Activated T-helper 17 cell treated with anti-CD3 and anti-CD28 coated beads, Interleukin-2, amount 50 U/mL, for 72 hours (primary cell): ENCODE measurements at regions not wholly inside any gene's neighbourhood (a gene's known extent, or its start where the extent isn't known, plus 50 kb on each side); places are given as distances from the start of the nearest gene placed in this dataset.
"Not testable (repeated sequence)": the region's sequence is repeated elsewhere in the genome, so short reads cannot be mapped to it uniquely, and the experiment has no call there.

Experiments
- ATAC-seq: fragments of 150-1000 bp; cut with Tn5 transposase; replicated peaks from 2 replicates; pipeline ENCODE4 v1.10.0; 2021; ENCODE audit warnings: mild to moderate bottlenecking, moderate library complexity
- H3K27ac Mint-ChIP-seq: one replicate; pipeline ENCODE4 v1.8.0; 2022; ENCODE audit warnings: mixed read lengths
- H3K27me3 Mint-ChIP-seq: one replicate; pipeline ENCODE4 v1.8.0; 2022; ENCODE audit warnings: mixed read lengths
- H3K36me3 Mint-ChIP-seq: one replicate; pipeline ENCODE4 v1.8.0; 2022; ENCODE audit warnings: low read depth, mild to moderate bottlenecking, mixed read lengths
- H3K4me1 Mint-ChIP-seq: one replicate; pipeline ENCODE4 v1.8.0; 2022; ENCODE audit warnings: mixed read lengths
- H3K4me3 Mint-ChIP-seq: one replicate; pipeline ENCODE4 v1.8.0; 2022; ENCODE audit warnings: mild to moderate bottlenecking, mixed read lengths
- H3K9me3 Mint-ChIP-seq: one replicate; pipeline ENCODE4 v1.8.0; 2022; ENCODE audit warnings: mixed read lengths

DNA sequence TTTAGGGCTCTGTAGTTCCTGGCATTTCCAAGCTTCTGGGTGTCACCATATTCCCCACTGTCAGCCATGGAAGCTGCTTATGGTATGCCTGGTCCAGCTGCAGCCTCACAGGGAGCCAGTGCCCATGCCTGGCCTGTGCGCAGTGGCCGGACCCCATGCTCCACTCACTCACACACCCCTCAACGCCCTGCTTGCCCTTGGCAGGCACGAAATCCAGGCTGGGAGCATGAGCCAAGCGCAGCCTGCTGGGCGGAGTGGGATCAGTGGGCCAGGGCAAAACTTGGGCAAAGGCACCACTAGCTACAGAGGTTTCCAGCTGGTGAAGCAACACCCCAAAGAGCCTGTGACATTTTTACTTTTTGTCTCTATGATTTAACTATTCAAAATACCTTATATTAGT is 520.4 kb downstream of the RWDD3 start:
- H3K9me3 Mint-ChIP-seq = peaks cover 17% of the 10 kb centered on the region
- H3K27ac Mint-ChIP-seq = no peak overlapping the region
- no peaks in the 10 kb centered on the region for H3K36me3 Mint-ChIP-seq
- no peak overlapping the region for H3K4me3 Mint-ChIP-seq
- H3K27me3 Mint-ChIP-seq = no peaks in the 10 kb centered on the region
- H3K4me1 Mint-ChIP-seq = no peaks in the 10 kb centered on the region
- ATAC-seq = no peak

DNA sequence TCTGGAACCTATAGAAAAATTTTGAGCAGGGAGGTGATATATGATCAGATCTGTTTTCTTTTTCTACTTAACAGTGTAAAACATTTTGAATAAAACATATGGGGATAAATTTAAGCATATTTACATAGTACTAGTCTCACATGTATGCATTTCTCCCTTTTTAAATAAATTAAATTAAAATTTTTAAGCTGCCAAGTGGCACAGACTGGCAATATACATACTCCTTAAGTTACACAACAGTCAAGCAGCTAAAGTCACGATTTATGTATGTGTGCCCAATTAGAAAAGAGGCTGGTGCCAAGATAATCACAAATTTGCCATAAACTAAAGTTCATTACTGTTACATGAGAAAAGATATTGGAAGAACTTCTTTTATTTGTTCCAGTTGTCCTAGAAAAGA is 532.0 kb downstream of the RWDD3 start:
- Mint-ChIP-seq H3K9me3 (peaks cover 4% of the 10 kb centered on the region), H3K27me3 (no peaks in the 10 kb centered on the region), H3K27ac (no peak overlapping the region), H3K36me3 (no peaks in the 10 kb centered on the region), H3K4me3 (no peak overlapping the region), H3K4me1 (no peaks in the 10 kb centered on the region)
- ATAC-seq = no peak

DNA sequence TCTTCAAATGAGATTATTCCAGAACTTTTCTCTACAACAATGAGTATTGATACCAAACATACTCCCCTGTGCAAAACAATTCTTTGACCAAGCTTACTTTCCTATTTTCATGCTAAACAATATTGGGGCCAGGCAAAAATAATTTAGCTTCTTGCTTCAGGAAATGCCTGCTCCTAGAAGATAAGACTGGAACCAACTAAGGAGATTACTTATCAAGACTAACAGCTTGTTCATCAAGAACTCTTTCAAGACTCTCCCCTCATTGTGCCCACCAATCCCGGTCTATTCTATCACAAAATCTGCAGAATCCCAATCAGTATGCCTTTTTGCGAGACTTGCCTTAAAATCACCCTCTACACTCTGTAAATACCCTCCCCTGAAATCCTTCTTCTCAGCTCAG is 536.6 kb downstream of the RWDD3 start:
- Mint-ChIP-seq H3K27me3 (no peaks in the 10 kb centered on the region), H3K27ac (no peak overlapping the region), H3K4me3 (no peak overlapping the region), H3K9me3 (no peaks in the 10 kb centered on the region), H3K36me3 (no peaks in the 10 kb centered on the region), H3K4me1 (no peaks in the 10 kb centered on the region)
- ATAC-seq = no peak

DNA sequence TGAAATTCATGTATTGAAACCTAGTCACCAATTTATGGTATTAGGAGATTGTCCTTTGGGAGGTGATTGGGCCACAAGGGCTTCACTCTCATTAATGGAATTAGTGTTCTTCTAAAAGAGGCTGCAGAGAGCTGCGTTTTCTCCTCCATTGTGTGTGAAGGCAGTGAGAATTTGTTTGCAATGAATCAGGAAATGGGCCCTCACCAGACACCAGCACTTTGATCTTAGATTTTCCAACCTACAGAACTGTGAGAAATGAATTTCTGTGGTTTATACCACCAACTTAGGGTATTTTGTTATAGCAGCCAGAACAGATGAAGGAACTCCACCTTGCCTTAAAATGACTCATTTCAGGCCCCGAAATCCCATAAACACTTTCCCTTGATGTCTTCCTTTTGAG is 544.2 kb downstream of the RWDD3 start:
- Mint-ChIP-seq H3K27ac (no peak overlapping the region), H3K27me3 (no peaks in the 10 kb centered on the region), H3K4me3 (no peak overlapping the region), H3K36me3 (no peaks in the 10 kb centered on the region), H3K4me1 (no peaks in the 10 kb centered on the region), H3K9me3 (no peaks in the 10 kb centered on the region)
- ATAC-seq = no peak

DNA sequence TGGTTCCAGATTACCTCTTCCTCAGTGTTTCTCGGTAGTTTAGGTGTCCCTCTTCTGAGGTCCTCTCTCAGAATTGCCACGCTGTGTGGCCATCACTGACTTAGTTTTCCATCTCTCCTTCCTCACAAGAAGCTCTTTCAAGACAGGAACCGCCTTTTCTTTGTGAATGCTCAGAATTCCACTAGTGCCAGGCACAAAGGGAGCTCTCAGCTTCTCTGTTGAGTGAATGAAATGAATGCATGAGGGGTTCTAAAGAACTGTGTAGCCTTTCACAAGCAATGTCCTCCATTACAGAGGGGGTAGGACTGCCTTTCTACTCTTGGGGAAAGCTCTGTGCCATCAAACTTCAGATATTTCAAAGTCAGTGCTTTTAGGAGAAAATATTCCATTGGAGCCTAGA is 546.8 kb downstream of the RWDD3 start:
- Mint-ChIP-seq H3K9me3 (no peaks in the 10 kb centered on the region), H3K36me3 (no peaks in the 10 kb centered on the region), H3K4me1 (no peaks in the 10 kb centered on the region), H3K27ac (no peak overlapping the region), H3K4me3 (no peak overlapping the region), H3K27me3 (no peaks in the 10 kb centered on the region)
- no peak for ATAC-seq

DNA sequence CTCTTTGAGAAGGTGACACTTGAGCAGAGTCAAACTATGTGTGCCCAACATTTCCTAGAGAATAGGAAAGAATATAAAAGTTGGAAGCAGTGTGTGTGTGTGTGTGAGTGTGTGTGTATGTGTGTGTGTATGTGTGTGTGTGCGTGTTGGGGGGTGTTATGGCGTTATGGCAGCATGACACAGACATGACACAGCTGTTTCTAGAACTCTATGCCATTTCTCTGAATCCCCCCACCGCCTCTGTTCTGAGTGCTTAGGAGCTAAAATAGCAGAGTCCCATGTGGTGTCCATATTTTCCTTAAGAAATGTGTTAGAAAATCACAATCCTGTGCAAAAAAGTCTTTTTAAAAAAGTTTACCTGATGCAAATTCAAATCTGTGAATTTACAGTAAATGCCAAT is 556.1 kb downstream of the RWDD3 start:
- H3K4me1 Mint-ChIP-seq = no peaks in the 10 kb centered on the region

DNA sequence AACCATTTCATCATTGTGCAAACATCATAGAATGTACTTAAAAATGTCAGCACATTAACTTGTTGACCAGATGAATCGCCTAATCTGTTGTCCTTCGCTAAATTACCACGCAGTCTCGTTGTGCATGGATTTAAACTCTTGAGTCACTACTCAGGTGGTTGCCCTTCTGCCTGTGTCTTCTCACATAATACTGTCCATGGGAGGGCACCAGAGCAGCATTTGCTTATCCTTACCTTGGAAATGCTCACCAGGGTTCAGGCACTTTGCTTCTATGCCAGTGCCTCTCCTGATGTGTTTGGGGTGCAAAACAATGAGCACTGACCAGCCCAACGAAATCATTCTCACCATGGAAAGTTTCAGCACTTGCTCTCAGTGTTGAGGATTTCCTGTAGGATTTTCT is 559.9 kb downstream of the RWDD3 start:
- no peak for ATAC-seq
- H3K36me3 Mint-ChIP-seq = no peaks in the 10 kb centered on the region
- no peaks in the 10 kb centered on the region for H3K27me3 Mint-ChIP-seq
- H3K9me3 Mint-ChIP-seq = peaks cover 12% of the 10 kb centered on the region
- no peaks in the 10 kb centered on the region for H3K4me1 Mint-ChIP-seq
- H3K27ac Mint-ChIP-seq = no peak overlapping the region
- H3K4me3 Mint-ChIP-seq = no peak overlapping the region

More for the DNA sequence above, 556.1 kb downstream of the RWDD3 start:
- Mint-ChIP-seq H3K27me3 (no peaks in the 10 kb centered on the region), H3K9me3 (peaks cover 19% of the 10 kb centered on the region), H3K27ac (no peak overlapping the region), H3K36me3 (no peaks in the 10 kb centered on the region), H3K4me3 (no peak overlapping the region)
- ATAC-seq = no peak

DNA sequence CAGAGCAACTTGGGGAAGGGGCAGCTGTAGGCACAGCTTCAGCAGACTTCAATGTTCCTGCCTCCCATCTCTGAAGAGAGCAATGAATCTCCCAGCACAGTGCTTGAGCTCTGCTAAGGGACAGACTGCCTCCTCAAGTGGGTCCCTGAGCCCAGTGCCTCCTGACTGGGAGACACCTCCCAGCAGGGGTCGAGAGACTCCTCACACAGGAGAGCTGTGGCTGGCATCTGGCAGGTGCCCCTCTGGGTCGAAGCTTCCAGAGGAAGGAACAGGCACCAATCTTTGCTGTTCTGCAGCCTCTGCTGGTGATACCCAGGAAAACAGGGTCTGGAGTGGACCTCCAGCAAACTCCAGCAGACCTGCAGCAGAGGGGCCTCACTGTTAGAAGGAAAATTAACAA is 563.8 kb downstream of the RWDD3 start:
- not testable (repeated sequence) for H3K27ac Mint-ChIP-seq, H3K27me3 Mint-ChIP-seq, H3K4me3 Mint-ChIP-seq, H3K36me3 Mint-ChIP-seq, H3K4me1 Mint-ChIP-seq, ATAC-seq
- H3K9me3 Mint-ChIP-seq = peaks cover 11% of the 10 kb centered on the region

DNA sequence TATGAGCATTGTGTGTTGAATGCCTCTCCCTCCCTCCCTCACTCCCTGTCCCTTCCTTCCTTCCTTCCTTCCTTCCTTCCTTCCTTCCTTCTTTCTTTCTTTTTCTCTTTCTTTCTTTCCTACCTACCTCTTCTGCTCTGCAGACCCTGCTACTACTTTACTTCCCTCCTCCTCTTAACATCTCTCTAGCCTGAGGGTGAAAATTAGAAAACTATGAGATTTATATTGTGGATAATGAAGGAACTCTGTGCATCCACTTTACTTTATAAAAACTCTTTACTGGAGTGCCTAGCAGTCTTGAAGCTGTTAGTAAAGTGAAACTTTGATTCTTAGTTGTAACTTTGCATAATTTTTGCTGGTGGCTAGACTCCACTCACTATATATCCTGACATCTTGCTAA is 572.2 kb downstream of the RWDD3 start:
- Mint-ChIP-seq H3K27me3 (no peaks in the 10 kb centered on the region), H3K4me3 (no peak overlapping the region), H3K9me3 (peaks cover 4% of the 10 kb centered on the region), H3K4me1 (no peaks in the 10 kb centered on the region), H3K27ac (no peak overlapping the region), H3K36me3 (no peaks in the 10 kb centered on the region)
- no peak for ATAC-seq

DNA sequence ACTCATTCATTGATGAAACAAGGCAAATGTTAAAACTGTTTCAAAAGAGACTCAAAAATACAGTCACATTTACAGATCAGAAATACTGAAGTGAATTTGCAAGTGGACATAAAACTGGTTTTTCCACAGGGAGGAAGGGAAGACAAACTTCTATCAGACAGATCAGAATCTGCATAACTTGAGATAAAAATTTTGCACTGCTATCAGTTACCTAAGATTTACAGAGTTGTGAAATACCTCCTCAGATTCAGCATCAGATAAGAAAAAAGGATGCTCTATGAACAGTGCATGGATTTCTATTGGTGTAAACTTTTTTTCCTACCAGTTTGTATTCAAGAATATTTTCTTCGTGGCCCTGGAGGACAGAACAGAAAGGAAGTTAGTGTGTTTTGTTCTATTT is 575.4 kb downstream of the RWDD3 start:
- Mint-ChIP-seq H3K36me3 (no peaks in the 10 kb centered on the region), H3K4me1 (no peaks in the 10 kb centered on the region), H3K27me3 (no peaks in the 10 kb centered on the region), H3K27ac (no peak overlapping the region), H3K4me3 (no peak overlapping the region), H3K9me3 (peaks cover 2% of the 10 kb centered on the region)
- ATAC-seq = no peak

DNA sequence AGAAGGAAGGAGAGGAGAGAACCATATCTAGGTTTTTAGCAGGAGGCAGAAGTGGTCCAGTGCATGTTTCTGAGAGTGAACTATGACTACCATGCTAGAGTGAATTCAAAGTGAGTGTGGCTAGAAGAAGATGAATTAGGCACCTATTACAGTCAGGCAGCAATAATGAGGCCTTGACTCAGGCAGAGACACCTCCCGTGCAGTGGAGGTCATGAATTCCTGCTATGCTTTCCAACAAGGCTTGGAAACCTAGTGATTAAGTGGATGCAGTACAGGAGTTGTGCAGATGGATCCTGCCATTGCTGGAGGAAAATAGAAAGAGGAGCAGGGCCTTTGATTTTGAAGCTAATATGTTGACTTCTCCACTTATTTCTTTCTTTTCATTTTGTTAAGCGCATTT is 581.5 kb downstream of the RWDD3 start:
- Mint-ChIP-seq H3K9me3 (peaks cover 9% of the 10 kb centered on the region), H3K4me1 (no peaks in the 10 kb centered on the region), H3K27me3 (no peaks in the 10 kb centered on the region), H3K27ac (no peak overlapping the region), H3K4me3 (no peak overlapping the region), H3K36me3 (no peaks in the 10 kb centered on the region)
- ATAC-seq = no peak

DNA sequence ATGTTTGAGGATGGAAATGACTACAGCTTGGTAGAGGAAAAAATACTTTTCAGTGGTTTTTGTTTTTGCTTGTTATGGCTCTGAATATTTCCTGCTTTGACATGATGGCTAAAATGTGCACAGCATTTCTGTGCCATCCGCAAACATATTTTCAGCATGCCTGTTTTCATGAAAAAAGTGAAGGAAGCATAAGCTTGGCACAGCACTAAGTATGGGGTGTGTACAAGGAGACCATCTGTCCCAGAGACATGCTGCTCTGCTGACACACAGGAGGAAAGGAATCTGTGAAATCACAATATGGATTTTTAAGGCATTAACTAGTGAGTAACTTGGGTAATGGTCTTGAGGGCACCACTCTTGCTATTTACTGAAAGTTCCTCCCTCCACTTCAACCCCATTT is 595.5 kb downstream of the RWDD3 start:
- Mint-ChIP-seq H3K36me3 (no peaks in the 10 kb centered on the region), H3K4me3 (no peak overlapping the region), H3K27ac (no peak overlapping the region), H3K27me3 (no peaks in the 10 kb centered on the region), H3K4me1 (no peaks in the 10 kb centered on the region), H3K9me3 (peaks cover 11% of the 10 kb centered on the region)
- ATAC-seq = no peak

DNA sequence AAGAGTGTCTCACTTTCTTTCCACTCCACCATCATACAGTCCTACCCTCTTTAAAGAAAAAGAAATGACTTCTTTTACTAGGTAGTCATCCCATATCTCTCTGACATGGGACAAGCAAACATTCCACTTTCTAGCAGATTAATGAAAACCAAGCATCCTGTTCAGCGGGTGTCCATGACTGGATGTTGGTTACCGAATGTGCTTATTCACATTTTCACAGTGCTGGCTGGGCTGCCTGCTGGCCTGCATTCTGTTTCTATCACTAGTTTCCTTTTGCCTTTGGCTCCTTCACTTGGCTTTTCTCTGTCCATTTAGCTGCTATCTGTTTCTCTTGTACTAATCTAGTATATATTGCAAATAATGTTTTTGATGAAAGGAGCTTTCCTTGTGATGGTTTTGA is 598.4 kb downstream of the RWDD3 start:
- Mint-ChIP-seq H3K4me3 (no peak overlapping the region), H3K9me3 (peaks cover 23% of the 10 kb centered on the region), H3K27me3 (no peaks in the 10 kb centered on the region), H3K36me3 (no peaks in the 10 kb centered on the region), H3K27ac (no peak overlapping the region), H3K4me1 (no peaks in the 10 kb centered on the region)
- no peak for ATAC-seq

DNA sequence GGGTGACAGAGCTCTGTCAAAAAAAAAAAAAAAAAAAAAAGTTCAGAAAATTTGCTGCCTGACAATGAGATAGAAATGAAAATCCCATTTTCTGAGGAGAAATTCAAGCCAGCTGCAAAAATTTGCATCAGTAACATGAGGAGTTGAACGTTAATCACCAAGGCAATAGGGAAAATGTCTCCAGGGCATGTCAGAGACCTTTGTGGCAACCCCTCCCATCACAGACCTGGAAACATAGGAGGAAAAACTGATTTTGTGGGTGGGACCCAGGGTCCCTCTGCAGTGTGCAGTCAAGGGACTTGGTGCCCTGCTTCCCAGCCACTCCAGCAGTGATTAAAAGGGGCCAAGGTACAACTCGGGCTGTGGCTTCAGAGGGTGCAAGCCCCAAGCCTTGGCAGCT is 615.4 kb downstream of the RWDD3 start:
- peaks cover 16% of the 10 kb centered on the region for H3K9me3 Mint-ChIP-seq
- H3K4me3 Mint-ChIP-seq = no peak overlapping the region
- no peaks in the 10 kb centered on the region for H3K27me3 Mint-ChIP-seq
- no peaks in the 10 kb centered on the region for H3K4me1 Mint-ChIP-seq
- no peak for ATAC-seq
- no peak overlapping the region for H3K27ac Mint-ChIP-seq
- no peaks in the 10 kb centered on the region for H3K36me3 Mint-ChIP-seq

DNA sequence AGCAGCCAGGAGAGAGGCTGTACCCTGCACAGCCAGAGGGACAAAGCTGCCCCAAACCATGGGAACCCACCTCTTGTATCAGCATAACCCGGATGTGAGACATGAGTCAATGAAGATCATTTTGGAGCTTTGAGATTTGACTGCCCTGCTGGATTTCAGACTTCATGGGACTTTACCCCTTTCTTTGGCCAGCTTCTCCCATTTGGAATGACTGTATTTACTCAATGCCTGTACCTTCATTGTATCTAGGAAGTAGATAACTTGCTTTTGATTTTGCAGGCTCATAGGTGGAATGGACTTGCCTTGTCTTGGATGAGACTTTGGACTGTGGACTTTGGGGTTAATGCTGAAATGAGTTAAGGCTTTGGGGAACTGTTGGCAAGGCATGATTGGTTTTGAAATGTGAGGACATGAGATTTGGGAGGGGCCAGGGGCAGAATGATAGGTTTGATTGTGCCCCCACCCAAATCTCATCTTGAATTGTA is 616.2 kb downstream of the RWDD3 start:
- Mint-ChIP-seq H3K36me3 (no peaks in the 10 kb centered on the region), H3K4me1 (no peaks in the 10 kb centered on the region), H3K4me3 (no peak overlapping the region), H3K9me3 (peaks cover 14% of the 10 kb centered on the region), H3K27me3 (no peaks in the 10 kb centered on the region), H3K27ac (no peak overlapping the region)
- no peak for ATAC-seq

DNA sequence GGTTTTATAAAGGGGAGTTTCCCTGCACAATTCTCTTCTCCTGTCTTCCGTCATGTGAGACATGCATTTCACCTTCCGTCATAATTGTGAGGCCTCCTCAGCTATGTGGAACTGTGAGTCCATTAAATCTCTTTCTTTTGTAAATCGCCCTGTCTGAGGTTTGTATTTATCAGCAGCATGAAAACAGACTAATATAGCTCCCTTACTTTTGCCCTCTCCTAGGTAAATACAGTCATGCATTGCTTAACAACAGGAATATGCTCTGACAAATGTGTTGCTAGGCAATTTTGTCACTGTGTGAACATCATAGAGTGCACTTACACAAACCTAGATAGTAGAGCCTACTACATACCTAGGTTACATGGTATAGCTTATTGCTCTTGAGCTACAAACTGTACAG is 616.8 kb downstream of the RWDD3 start:
- H3K4me1 Mint-ChIP-seq = no peaks in the 10 kb centered on the region

More for the DNA sequence above, 616.8 kb downstream of the RWDD3 start:
- ATAC-seq = no peak
- Mint-ChIP-seq H3K27me3 (no peaks in the 10 kb centered on the region), H3K9me3 (peaks cover 14% of the 10 kb centered on the region), H3K27ac (no peak overlapping the region), H3K36me3 (no peaks in the 10 kb centered on the region), H3K4me3 (no peak overlapping the region)
